COLO668 (cell line): ENCODE measurements at regions not wholly inside any gene's neighbourhood (a gene's known extent, or its start where the extent isn't known, plus 50 kb on each side); places are given as distances from the start of the nearest gene placed in this dataset.

Source experiments
- DNase-seq: peaks from one replicate; lab custom pipeline; 2025; ENCODE audit not compliant: unreplicated experiment; lab: John Stamatoyannopoulos, UW

- DNase-seq, result no peak
Measured at GRCh38 chr11:112839051-112839450, 122.2 kb upstream of the NCAM1 start.

DNA sequence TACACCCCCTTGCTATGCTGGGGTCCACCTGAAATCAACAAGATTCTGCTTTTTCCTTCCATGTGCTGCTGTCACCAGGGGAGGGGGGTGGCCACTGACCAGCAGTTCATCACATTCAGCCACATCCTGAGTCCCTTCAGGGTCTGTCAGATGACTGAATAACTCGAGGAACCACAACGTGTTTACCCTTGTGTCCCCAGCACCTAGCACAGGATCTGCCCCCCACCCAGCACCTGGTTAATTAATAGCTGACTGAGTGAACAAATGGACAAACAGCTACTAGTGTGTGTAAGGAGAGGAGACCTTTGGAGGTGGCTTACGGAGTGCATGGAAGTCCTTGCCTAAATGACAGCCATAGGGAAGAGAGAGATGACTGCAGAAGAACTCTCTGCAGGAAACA is 119.5 kb upstream of the NCAM1 start:
- no peak for DNase-seq

DNA sequence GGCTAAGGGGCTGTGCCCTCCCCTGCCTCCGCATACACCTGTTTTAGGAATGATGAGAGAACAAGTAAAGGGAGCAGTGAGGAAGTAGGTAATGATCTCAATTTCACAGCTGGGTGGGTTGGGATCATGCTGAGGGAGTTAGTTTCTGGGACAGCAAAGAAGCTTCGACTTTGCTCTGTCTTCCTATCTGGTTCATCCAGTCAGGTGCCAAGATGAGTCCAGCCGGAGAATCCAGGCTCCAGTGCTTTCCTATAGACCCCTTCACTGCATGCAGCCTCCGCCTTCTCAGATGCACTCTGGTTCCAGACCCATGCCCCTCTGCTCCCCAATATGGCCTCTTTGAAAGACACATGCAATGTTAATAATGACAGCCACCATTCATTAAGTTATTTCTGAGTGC is 119.1 kb upstream of the NCAM1 start:
- no peak for DNase-seq

DNA sequence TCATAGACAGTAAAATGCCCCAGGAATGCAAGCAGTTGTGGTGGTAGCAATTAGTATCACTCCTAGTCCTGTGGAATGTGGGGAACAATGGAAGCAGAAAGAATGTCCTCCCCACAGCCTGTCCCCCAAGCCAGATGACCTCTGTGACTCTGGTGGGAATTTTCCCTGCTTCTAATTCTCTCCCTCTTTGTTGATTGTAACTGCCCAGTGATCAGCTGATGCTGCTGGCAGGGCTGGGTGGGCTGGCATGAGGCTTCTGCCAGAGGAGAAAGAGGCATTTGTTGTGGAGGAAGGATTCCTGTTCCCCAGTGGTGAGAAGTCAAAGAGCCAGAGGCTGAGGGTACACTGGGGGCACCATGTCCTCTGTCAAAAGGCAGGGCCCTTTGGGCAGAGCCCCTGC is 116.7 kb upstream of the NCAM1 start:
- DNase-seq, result no peak

GRCh38 chr11:112847568-112847967 is 113.7 kb upstream of the NCAM1 start:
- no peak for DNase-seq

DNA sequence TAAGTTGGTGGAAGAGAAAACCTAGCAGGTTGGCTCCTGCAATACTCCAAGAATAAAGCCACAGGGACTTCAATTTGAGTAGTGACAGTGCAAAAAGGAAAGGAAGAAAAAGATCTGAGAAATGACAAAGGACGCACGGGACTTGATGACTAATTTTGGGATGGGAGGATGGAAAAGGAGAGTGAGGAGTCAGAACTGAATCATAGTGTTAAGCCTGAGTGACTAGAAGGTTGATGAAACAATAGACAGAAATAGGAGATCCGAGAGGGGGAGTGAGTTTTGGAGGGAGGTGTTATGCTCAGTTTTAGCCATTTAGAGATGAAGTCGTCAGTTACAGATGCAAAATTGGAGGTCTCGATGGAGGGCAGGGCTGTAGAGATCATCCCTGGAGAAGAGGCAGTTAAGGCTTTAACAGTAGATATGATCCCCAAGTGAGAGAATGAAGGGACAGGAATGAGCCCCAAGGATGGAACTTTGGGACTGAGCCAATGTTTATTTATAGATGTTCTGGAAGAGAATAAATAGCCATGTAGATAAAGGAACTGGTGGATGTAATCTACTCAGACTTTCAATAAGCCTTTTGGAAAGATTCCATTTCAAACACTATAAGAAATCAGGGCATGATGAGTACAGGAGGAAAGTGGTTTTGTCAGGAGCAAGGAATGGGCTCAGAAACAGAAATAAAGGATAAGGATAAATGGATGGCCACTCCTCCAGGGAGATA is 108.9 kb upstream of the NCAM1 start:
- no peak for DNase-seq

GRCh38 chr11:112856133-112856532 is 105.1 kb upstream of the NCAM1 start:
- DNase-seq, result no peak

- DNase-seq, result no peak
Measured at GRCh38 chr11:112856591-112856990, 104.6 kb upstream of the NCAM1 start.

DNA sequence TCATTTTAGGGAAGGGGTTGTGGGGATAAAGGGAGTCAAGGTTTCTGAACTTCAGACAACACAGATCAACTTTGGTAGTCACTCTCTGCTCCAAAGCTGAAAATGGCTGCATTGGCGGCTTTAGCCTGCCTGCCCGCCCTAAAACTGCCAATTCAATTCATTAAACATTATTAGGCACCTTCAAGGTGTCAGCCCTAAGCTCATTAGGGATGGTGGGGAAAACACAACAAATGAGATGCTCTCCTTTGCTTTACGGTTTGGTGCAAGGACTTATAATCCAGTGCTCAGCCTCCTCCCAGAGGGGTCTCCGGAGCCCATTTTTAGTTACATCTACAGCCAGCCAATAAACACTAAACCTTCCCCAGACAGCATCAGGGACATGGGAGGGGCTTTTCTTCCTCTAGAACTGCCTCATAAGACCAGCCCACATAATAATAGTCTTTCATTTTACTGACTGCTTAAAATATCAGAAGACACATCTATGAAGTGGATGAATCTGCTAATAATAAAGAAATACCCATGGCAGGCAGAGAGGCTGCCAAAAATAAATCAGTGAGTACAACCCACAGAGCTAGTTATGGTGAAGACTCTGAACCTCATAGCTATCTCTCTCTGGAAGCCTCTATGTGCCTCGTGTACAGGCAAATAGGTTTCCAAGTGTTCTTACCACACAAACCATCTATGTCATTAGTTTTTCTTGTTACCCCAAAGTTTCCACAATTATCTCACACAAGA is 102.8 kb upstream of the NCAM1 start:
- DNase-seq, result no peak

GRCh38 chr11:112859787-112860186 is 101.4 kb upstream of the NCAM1 start:
- no peak for DNase-seq

GRCh38 chr11:112861356-112861755 is 99.9 kb upstream of the NCAM1 start:
- no peak for DNase-seq

GRCh38 chr11:112863305-112863704 is 97.9 kb upstream of the NCAM1 start:
- no peak for DNase-seq

DNA sequence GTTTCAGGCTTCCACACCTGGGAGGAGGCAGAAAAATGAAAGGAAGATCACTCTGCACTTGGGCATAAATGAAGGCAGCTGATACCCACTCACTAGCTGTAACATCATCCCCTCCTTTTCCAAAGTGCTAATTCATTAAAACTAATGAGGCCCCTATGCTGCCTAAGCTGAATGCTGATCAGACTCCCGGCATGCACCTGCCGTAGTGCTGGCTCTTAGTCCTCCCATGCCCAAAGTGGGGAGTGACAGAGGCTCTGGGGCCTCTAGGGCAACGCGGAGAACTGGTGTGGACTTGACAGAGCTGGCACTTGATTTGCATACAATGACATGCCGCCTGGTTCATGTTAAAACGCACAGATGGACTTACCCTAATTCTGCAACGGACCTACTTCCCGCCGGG is 96.5 kb upstream of the NCAM1 start:
- no peak for DNase-seq

GRCh38 chr11:112871909-112872500 is 89.2 kb upstream of the NCAM1 start:
- no peak for DNase-seq

- DNase-seq, result no peak
Measured at GRCh38 chr11:112874980-112875379, 86.2 kb upstream of the NCAM1 start.

- DNase-seq, result no peak
Measured at GRCh38 chr11:112877581-112877980, 83.6 kb upstream of the NCAM1 start.

DNA sequence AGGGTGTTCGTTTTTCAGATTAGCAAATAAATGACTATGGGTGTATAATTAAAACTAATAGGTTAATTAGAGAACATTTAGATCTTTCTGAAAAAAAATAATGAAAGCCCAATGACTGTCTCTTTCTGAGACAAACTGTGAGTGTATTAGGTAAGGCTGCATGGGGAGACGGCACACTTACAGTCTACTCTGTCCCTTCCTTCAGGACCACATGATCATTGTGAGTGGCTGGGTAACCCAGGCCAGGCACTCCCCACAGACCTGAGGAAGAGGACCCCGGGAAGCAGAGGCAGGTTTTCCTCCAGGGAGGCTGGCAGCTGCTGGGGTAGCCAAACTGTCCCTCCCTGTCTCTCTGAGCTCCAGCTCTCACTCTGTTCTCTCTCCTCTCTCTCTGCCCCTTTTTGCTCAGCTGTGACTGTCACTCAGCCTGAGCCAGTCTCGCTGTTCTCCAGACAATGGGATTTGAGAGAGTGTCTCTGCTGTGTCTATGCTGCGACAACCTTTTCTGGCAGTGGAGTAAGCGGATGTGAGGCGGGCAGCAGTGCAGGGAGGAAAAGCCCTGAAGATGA is 83.1 kb upstream of the NCAM1 start:
- DNase-seq, result no peak

GRCh38 chr11:112880495-112880894 is 80.7 kb upstream of the NCAM1 start:
- no peak for DNase-seq

DNA sequence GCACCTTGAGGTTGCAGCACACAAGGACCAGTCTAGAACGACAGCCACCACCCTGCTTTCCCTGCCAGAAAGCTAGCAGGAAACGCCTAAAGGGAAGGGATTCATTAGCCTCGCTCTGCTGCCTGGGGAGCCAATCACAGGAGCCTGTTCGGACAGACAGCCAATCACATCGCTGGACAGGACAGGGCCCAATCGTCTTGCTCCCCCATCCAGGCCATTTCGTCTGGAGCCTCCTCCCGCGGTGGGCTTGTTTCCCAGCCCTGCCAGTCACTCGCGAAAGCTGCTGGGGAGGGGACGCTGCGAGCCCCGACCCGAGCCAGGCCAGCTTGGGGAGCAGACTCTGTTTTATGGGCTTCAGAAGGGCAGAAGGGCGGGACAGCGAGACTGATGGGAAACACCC is 79.8 kb upstream of the NCAM1 start:
- no peak for DNase-seq

DNA sequence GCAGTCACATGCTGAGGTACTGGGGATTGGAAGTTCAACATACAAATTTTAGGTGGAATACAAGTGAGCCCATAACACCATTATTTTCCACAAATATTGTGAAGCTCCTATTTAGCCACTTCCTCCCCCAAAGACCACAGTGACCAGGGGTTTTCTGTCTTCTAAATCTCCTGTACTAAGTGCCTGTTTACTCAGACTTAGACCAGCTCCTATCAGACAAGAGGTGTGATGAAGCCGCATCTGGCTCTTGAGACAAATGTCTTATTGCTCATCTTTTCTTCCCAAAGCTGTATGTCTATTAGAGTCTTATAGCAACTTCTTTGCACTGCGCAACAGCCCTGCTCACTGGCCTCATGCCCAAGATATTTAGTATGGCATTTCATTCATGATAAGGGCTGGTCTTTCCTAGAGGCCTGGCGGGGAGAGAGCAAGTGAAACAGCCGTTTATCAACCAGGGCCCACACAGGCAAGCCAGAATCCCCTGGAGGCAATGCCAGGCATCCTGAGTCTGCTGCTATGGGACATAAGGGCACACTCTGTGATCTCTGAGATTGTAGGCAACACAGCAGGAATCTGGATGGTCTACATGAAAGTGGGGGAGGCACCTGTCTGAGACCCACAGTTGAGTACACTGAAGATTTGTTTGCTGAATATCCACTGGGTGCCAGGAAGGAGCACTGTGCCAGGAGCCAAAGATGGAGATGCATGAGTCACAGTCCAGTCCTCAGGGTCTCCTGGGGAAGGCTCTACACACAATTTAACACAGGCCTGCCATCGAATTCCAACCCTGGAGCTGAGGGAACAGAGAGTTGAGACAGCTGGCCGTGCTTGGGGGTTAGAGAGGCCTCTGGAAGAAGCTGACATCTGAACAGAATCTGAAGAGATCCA is 78.5 kb upstream of the NCAM1 start:
- DNase-seq, result no peak
